AG09319 (cell line): ENCODE measurements at regions not wholly inside any gene's neighbourhood (a gene's known extent, or its start where the extent isn't known, plus 50 kb on each side); places are given as distances from the start of the nearest gene placed in this dataset.

Experiments
- DNase-seq: peaks from one replicate; pipeline ENCODE4 v3.0.0-alpha.2; 2010; ENCODE audit warnings: low read depth; ENCODE audit errors: extremely low read depth
- TF ChIP-seq, protein P1 (sequence below): IDR thresholded peaks from 2 replicates; pipeline ENCODE4 v1.5.1; 2011; ENCODE audit warnings: low read depth, mild to moderate bottlenecking, inconsistent platforms, low read length, moderate library complexity

GRCh38 chr9:89915187-89915586, 310.4 kb downstream of the GADD45G start:
- DNase-seq: no peak
- TF ChIP-seq, protein P1, sequence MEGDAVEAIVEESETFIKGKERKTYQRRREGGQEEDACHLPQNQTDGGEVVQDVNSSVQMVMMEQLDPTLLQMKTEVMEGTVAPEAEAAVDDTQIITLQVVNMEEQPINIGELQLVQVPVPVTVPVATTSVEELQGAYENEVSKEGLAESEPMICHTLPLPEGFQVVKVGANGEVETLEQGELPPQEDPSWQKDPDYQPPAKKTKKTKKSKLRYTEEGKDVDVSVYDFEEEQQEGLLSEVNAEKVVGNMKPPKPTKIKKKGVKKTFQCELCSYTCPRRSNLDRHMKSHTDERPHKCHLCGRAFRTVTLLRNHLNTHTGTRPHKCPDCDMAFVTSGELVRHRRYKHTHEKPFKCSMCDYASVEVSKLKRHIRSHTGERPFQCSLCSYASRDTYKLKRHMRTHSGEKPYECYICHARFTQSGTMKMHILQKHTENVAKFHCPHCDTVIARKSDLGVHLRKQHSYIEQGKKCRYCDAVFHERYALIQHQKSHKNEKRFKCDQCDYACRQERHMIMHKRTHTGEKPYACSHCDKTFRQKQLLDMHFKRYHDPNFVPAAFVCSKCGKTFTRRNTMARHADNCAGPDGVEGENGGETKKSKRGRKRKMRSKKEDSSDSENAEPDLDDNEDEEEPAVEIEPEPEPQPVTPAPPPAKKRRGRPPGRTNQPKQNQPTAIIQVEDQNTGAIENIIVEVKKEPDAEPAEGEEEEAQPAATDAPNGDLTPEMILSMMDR: no peak

- TF ChIP-seq, protein P1: no peak
- DNase-seq: no peak
These were observed 311.3 kb downstream of the GADD45G start for GRCh38 chr9:89916001-89916597.

GRCh38 chr9:89917861-89918260, 313.0 kb downstream of the GADD45G start:
- TF ChIP-seq, protein P1: no peak
- no peak for DNase-seq

DNA sequence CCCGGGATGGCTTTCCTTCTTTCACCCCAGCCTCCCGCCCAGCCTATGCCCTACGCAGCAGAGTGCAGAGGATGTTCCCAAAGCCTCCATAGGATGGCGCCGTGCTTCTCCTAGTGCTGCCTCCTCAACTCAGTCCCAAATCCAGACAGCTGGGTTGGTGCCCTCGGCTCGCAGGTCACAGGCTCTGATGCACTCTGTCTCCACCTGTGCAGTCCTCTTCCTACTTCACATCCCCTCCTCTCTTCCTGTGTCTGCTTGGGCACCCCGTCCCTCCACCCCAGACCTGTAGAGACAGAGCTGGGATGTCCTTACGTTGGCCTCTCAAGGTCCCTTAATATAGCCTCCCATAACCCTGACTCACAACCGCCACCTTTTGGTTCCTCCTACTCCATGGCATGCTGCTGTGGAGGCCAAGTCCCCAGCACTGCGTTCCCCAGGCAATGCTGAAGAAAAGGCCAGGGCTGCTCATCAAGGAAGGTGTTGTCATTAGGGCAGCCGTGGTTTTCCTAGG, 314.4 kb downstream of the GADD45G start:
- no peak for DNase-seq
- TF ChIP-seq, protein P1: no peak

- TF ChIP-seq, protein P1: no peak
- no peak for DNase-seq
These were observed 315.3 kb downstream of the GADD45G start for GRCh38 chr9:89920131-89920530.

GRCh38 chr9:89920951-89921350, 316.1 kb downstream of the GADD45G start:
- no peak for DNase-seq
- TF ChIP-seq, protein P1: no peak

DNA sequence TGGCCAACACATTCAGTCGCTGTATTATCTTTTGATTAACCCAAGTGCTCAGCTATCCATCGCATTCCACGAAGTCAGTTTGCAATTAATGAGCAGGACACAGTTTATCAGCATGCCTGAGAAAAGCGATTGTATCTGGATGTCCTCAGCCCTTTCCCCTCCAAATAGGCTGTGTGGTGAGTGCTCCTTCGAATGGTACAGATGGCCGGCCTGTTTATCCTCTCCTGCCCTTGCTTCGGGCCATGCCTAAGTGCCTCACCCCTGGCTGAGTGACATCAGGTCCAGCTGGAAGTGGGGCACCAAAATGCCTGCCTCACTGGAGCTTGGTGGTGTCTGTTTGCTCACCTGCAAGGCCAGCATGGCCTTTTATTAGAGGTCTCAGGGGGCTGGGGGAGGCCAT, 317.3 kb downstream of the GADD45G start:
- TF ChIP-seq, protein P1: no peak
- DNase-seq: no peak
